WTC11 (cell line): ENCODE measurements at regions not wholly inside any gene's neighbourhood (a gene's known extent, or its start where the extent isn't known, plus 50 kb on each side); places are given as distances from the start of the nearest gene placed in this dataset.

Experiments used
- ATAC-seq: fragments of 200-7000 bp; cut with Tn5 transposase; 2 replicates; pipeline ENCODE4 v1.10.0; 2021; ENCODE audit warnings: mild to moderate bottlenecking, moderate library complexity
- CTCF ChIA-PET: fragments of 300-600 bp; sonication (Branson Sonifier 250); formaldehyde crosslinking; loops from one replicate; lab custom pipeline; 2021; ENCODE audit warnings: antibody characterized with exemption; lab: Charles Lee
- POLR2A ChIA-PET: fragments of 350-600 bp; sonication (Branson Sonifier 250); formaldehyde crosslinking; loops from one replicate; lab custom pipeline; 2021; ENCODE audit warnings: antibody characterized with exemption; lab: Charles Lee
- DNase-seq: peaks from one replicate; pipeline ENCODE4 v3.0.0; 2021; ENCODE audit warnings: low spot score
- H3K27ac Mint-ChIP-seq: 2 replicates; pipeline ENCODE4 v1.8.0; 2021; ENCODE audit warnings: mixed read lengths
- H3K27me3 Mint-ChIP-seq: 2 replicates; pipeline ENCODE4 v1.8.0; 2021; ENCODE audit warnings: low read depth, mild to moderate bottlenecking, moderate library complexity, mixed read lengths
- H3K36me3 Mint-ChIP-seq: 2 replicates; pipeline ENCODE4 v1.8.0; 2021; ENCODE audit warnings: mixed read lengths
- H3K4me1 Mint-ChIP-seq: 2 replicates; pipeline ENCODE4 v1.8.0; 2022; ENCODE audit warnings: mixed read lengths
- H3K4me3 Mint-ChIP-seq: 2 replicates; pipeline ENCODE4 v1.8.0; 2021; ENCODE audit warnings: mild to moderate bottlenecking, moderate library complexity, mixed read lengths
- H3K9me3 Mint-ChIP-seq: 2 replicates; pipeline ENCODE4 v1.8.0; 2021; ENCODE audit warnings: mixed read lengths
- CREB1 ChIP-seq: sonication (generic); formaldehyde crosslinking; IDR thresholded peaks from 2 replicates; pipeline ENCODE4 v1.8.0; 2023; ENCODE audit warnings: mild to moderate bottlenecking, missing genetic modification reagents
- E2F1 ChIP-seq: sonication (generic); formaldehyde crosslinking; IDR thresholded peaks from 2 replicates; pipeline ENCODE4 v1.8.0; 2022; ENCODE audit warnings: mild to moderate bottlenecking, missing genetic modification reagents
- EMX1 ChIP-seq: fragments of 250-450 bp; sonication (Bioruptor Pico); IDR thresholded peaks from 2 replicates; pipeline ENCODE4 v1.8.0; 2021; ENCODE audit warnings: mild to moderate bottlenecking
- ERG ChIP-seq: fragments of 250-450 bp; sonication (Bioruptor Pico); IDR thresholded peaks from 2 replicates; pipeline ENCODE4 v1.8.0; 2021; ENCODE audit warnings: mild to moderate bottlenecking
- ESRRA ChIP-seq: sonication (generic); formaldehyde crosslinking; IDR thresholded peaks from 2 replicates; pipeline ENCODE4 v1.8.1; 2022; ENCODE audit warnings: mild to moderate bottlenecking, missing genetic modification reagents, borderline replicate concordance
- FOXJ3 ChIP-seq: sonication (generic); formaldehyde crosslinking; IDR thresholded peaks from 2 replicates; pipeline ENCODE4 v1.9.0; 2021; ENCODE audit warnings: missing genetic modification reagents, mild to moderate bottlenecking, borderline replicate concordance
- GABPB1 ChIP-seq: sonication (generic); formaldehyde crosslinking; IDR thresholded peaks from 2 replicates; pipeline ENCODE4 v1.8.1; 2023; ENCODE audit warnings: mild to moderate bottlenecking, missing genetic modification reagents
- GRHL2 ChIP-seq: fragments of 250-450 bp; sonication (Bioruptor Pico); IDR thresholded peaks from 2 replicates; pipeline ENCODE4 v1.8.0; 2022; ENCODE audit warnings: mild to moderate bottlenecking, moderate library complexity; ENCODE audit not compliant: insufficient replicate concordance, severe bottlenecking
- GTF2I ChIP-seq: fragments of 250-450 bp; sonication (Bioruptor Pico); conservative IDR thresholded peaks from 2 replicates; pipeline ENCODE4 v1.4.0; 2021; ENCODE audit warnings: mild to moderate bottlenecking
- IRF2 ChIP-seq: sonication (generic); formaldehyde crosslinking; IDR thresholded peaks from 2 replicates; pipeline ENCODE4 v1.8.0; 2022; ENCODE audit warnings: low read depth, missing genetic modification reagents, borderline replicate concordance
- NR2C2 ChIP-seq: sonication (generic); formaldehyde crosslinking; IDR thresholded peaks from 2 replicates; pipeline ENCODE4 v1.8.0; 2022; ENCODE audit warnings: mild to moderate bottlenecking, missing genetic modification reagents
- PRDM15 ChIP-seq: sonication (generic); formaldehyde crosslinking; IDR thresholded peaks from 2 replicates; pipeline ENCODE4 v1.8.0; 2022; ENCODE audit warnings: missing genetic modification reagents
- PRRX2 ChIP-seq: fragments of 250-450 bp; sonication (Bioruptor Pico); IDR thresholded peaks from 2 replicates; pipeline ENCODE4 v1.8.0; 2021; ENCODE audit warnings: mild to moderate bottlenecking
- SMAD3 ChIP-seq: sonication (generic); formaldehyde crosslinking; IDR thresholded peaks from 2 replicates; pipeline ENCODE4 v1.8.0; 2022; ENCODE audit warnings: missing genetic modification reagents, mild to moderate bottlenecking, borderline replicate concordance
- SMAD4 ChIP-seq: sonication (generic); formaldehyde crosslinking; IDR thresholded peaks from 2 replicates; pipeline ENCODE4 v1.8.0; 2022; ENCODE audit warnings: mild to moderate bottlenecking, missing genetic modification reagents
- SP1 ChIP-seq: sonication (generic); formaldehyde crosslinking; conservative IDR thresholded peaks from 2 replicates; pipeline ENCODE4 v1.8.1; 2022; ENCODE audit warnings: missing genetic modification reagents
- TP53 ChIP-seq: sonication (generic); formaldehyde crosslinking; IDR thresholded peaks from 2 replicates; pipeline ENCODE4 v1.8.1; 2023; ENCODE audit warnings: mild to moderate bottlenecking, missing genetic modification reagents
- ZMAT4 ChIP-seq: fragments of 250-450 bp; sonication (Bioruptor Pico); IDR thresholded peaks from 2 replicates; pipeline ENCODE4 v1.9.0; 2021; ENCODE audit warnings: mild to moderate bottlenecking
- ZNF138 ChIP-seq: sonication (generic); formaldehyde crosslinking; conservative IDR thresholded peaks from 2 replicates; pipeline ENCODE4 v1.8.1; 2022; ENCODE audit warnings: mild to moderate bottlenecking, moderate library complexity, missing genetic modification reagents
- ZNF263 ChIP-seq: sonication (generic); formaldehyde crosslinking; IDR thresholded peaks from 2 replicates; pipeline ENCODE4 v1.8.1; 2022; ENCODE audit warnings: low read depth, mild to moderate bottlenecking, moderate library complexity, missing genetic modification reagents
- ZNF396 ChIP-seq: fragments of 250-450 bp; sonication (Bioruptor Pico); IDR thresholded peaks from 2 replicates; pipeline ENCODE4 v1.8.0; 2021; ENCODE audit warnings: mild to moderate bottlenecking, moderate library complexity, borderline replicate concordance
- ZNF532 ChIP-seq: fragments of 250-450 bp; sonication (Bioruptor Pico); IDR thresholded peaks from 2 replicates; pipeline ENCODE4 v1.9.0; 2021; ENCODE audit warnings: mild to moderate bottlenecking, borderline replicate concordance

- Mint-ChIP-seq H3K36me3 (no peaks in the 10 kb centered on the region), H3K4me1 (peaks cover 9% of the 10 kb centered on the region), H3K9me3 (no peaks in the 10 kb centered on the region), H3K27me3 (no peaks in the 10 kb centered on the region), H3K4me3 (no peak overlapping the region), H3K27ac (no peak overlapping the region; the same call in 1 of the 2 replicates)
- POLR2A ChIA-PET = no interaction called here
- ATAC-seq (no peak), DNase-seq (no peak)
- TF ChIP-seq PRRX2 (CRISPR knock-in tag) (no peak), SMAD3 (CRISPR knock-in tag) (no peak), ZNF138 (CRISPR knock-in tag) (no peak), ZNF532 (no peak), CREB1 (CRISPR knock-in tag) (no peak), ESRRA (CRISPR knock-in tag) (no peak), GRHL2 (no peak), GTF2I (CRISPR knock-in tag) (no peak), ZNF396 (CRISPR knock-in tag) (no peak), E2F1 (CRISPR knock-in tag) (no peak)
- CTCF ChIA-PET = no interaction called here
Observed at GRCh38 chr12:86724716-86725115, 468.5 kb upstream of the MGAT4C start.

- no peak for TF ChIP-seq ZMAT4
- TF ChIP-seq CREB1 (CRISPR knock-in tag) = no peak
- no peak for TF ChIP-seq ERG (CRISPR knock-in tag)
- TF ChIP-seq SMAD4 (CRISPR knock-in tag) = no peak
- no peak for TF ChIP-seq GABPB1 (CRISPR knock-in tag)
- TF ChIP-seq NR2C2 (CRISPR knock-in tag) = no peak
- TF ChIP-seq EMX1 (CRISPR knock-in tag) = no peak
- H3K9me3 Mint-ChIP-seq = peaks cover 5% of the 10 kb centered on the region; the same call in 1 of the 2 replicates
- POLR2A ChIA-PET = no interaction called here
- peak overlapping the region; percentile 85; the same call in 1 of the 2 replicates for H3K27ac Mint-ChIP-seq
- H3K4me3 Mint-ChIP-seq = no peak overlapping the region
- no peak for DNase-seq
- H3K27me3 Mint-ChIP-seq = no peaks in the 10 kb centered on the region
- H3K4me1 Mint-ChIP-seq = peaks cover 9% of the 10 kb centered on the region
- ATAC-seq = peak; percentile 47; the same call in 1 of the 2 replicates
- CTCF ChIA-PET = no interaction called here
- no peaks in the 10 kb centered on the region for H3K36me3 Mint-ChIP-seq
Observed at GRCh38 chr12:86723326-86723725, 467.1 kb upstream of the MGAT4C start.

- ChIA-PET POLR2A (no interaction called here), CTCF (no interaction called here)
- TF ChIP-seq SP1 (CRISPR knock-in tag) = no peak
- no peak for TF ChIP-seq PRDM15
- no peak for TF ChIP-seq TP53
- no peak for TF ChIP-seq FOXJ3 (CRISPR knock-in tag)
- TF ChIP-seq ZNF263 = no peak
- TF ChIP-seq IRF2 = no peak
Observed at GRCh38 chr12:86721713-86722397, 465.7 kb upstream of the MGAT4C start.

More at GRCh38 chr12:86721713-86722397, 465.7 kb upstream of the MGAT4C start:
- Mint-ChIP-seq H3K9me3 (peaks cover 5% of the 10 kb centered on the region; the same call in 1 of the 2 replicates), H3K36me3 (no peaks in the 10 kb centered on the region), H3K4me3 (no peak overlapping the region), H3K27me3 (no peaks in the 10 kb centered on the region), H3K27ac (no peak overlapping the region), H3K4me1 (peaks cover 9% of the 10 kb centered on the region)
- DNase-seq = no peak
- 0 out of 2 replicates have a peak, but pooled peaks have one; percentile 30 for ATAC-seq
